Naive B cell (primary cell): ENCODE measurements at regions not wholly inside any gene's neighbourhood (a gene's known extent, or its start where the extent isn't known, plus 50 kb on each side); places are given as distances from the start of the nearest gene placed in this dataset.

Experiments
- ATAC-seq, 2 donors: fragments of 150-1000 bp; cut with Tn5 transposase; 2 replicates each; pipeline ENCODE4 v1.10.0; 2021; ENCODE audit warnings: low read depth in 2 of 2, mild to moderate bottlenecking in 2 of 2, moderate library complexity in 2 of 2
- DNase-seq: peaks from one replicate; pipeline ENCODE4 v3.0.0; 2022
- H3K27ac Mint-ChIP-seq, 6 donors: one replicate each; pipeline ENCODE4 v1.8.0; 2020 to 2022; ENCODE audit warnings: mild to moderate bottlenecking in 6 of 6, mixed read lengths in 6 of 6, moderate library complexity in 5 of 6, inconsistent platforms in 2 of 6
- H3K27me3 Mint-ChIP-seq, 3 donors: one replicate each; pipeline ENCODE4 v1.8.0; 2021 to 2022; ENCODE audit warnings: mixed read lengths in 3 of 3, mild to moderate bottlenecking in 1 of 3
- H3K36me3 Mint-ChIP-seq, 2 donors: one replicate each; pipeline ENCODE4 v1.8.0; 2020 to 2022; ENCODE audit warnings: mixed read lengths in 2 of 2, inconsistent platforms in 1 of 2, mild to moderate bottlenecking in 1 of 2
- H3K4me1 Mint-ChIP-seq, 3 donors: one replicate each; pipeline ENCODE4 v1.8.0; 2020 to 2022; ENCODE audit warnings: mixed read lengths in 3 of 3, inconsistent platforms in 1 of 3, mild to moderate bottlenecking in 1 of 3, moderate library complexity in 1 of 3
- H3K4me3 Mint-ChIP-seq, 8 donors: one replicate each; pipeline ENCODE4 v1.8.0; 2020 to 2022; ENCODE audit warnings: mild to moderate bottlenecking in 8 of 8, mixed read lengths in 8 of 8, moderate library complexity in 8 of 8, inconsistent platforms in 2 of 8
- H3K9me3 Mint-ChIP-seq, 7 donors: one replicate each; pipeline ENCODE4 v1.8.0; 2020 to 2022; ENCODE audit warnings: mixed read lengths in 7 of 7, mild to moderate bottlenecking in 5 of 7, inconsistent platforms in 2 of 7, moderate library complexity in 1 of 7

DNA sequence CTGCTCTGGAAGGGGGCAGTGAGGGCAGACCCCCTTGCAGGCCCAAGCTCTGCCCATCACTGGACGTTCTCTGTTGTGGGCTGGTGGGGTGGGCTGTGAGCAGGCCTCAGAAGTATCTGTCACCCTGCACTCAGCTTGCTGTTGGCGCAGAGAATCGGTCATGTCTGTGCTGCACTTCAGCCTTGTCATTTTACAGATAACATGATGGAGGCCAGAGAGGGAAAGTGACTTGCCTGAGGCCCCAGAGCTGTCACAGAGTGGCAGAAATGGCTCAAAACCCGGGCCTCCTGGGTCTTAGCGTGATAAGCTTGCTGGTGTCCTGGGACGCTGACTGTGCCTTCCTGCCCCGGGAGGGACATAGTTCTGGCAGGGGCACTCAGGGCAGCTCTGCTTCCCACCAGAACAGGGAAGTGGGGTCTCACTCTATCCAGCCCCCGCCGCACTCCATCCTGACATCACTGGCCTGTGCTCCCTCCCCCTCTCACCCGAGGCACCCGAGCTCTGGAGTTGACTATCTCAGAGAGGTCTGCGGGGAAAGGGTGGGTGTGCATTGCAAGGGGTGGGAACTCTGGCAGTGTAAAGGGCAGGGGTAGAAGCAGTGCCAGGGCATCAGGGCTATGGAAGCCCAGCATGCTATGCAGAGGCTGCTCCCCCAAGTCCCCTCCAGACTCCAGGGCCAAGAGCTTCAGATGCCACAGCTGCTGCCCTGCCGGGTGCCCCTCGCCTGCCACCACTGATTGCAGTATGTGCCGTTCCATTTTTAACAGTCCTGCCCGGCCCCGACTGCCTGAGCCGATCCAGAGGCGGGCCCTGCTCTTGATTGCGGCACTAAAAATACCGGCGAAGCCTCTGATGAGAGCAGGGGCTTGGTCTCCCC, 50.4 kb upstream of the NECTIN1 start:
- H3K27ac Mint-ChIP-seq: no peak overlapping the region
- H3K9me3 Mint-ChIP-seq: peaks cover 0 to 3% (median 0%) of the 10 kb centered on the region in 7 donors
- no peaks in the 10 kb centered on the region for H3K4me1 Mint-ChIP-seq
- DNase-seq (no peak), ATAC-seq (no peak)
- no peak overlapping the region for H3K4me3 Mint-ChIP-seq
- peaks cover 9 to 46% (median 42%) of the 10 kb centered on the region in 3 donors for H3K27me3 Mint-ChIP-seq
- no peaks in the 10 kb centered on the region for H3K36me3 Mint-ChIP-seq
